ENCODE measurements at regions not wholly inside any gene's neighbourhood (a gene's known extent, or its start where the extent isn't known, plus 50 kb on each side); places are given as distances from the start of the nearest gene placed in this dataset.

DNA sequence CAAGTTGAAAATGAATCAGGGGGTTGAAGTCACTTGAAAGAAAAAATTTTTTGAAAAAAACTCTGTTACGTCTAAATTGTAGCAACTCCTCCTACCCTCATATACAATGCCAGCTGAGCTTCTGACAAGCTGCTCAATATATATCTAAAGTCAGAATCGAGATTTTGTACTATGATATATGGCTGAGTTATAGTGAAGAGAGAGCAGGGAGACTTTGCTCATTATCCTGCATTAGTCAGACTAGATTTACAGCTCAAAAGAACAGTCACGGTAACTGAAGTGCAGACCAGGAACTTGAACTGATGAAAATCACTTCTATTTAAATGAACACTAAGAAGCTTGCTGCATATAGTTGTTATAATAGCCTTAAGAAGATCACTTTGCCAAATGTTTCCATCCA is 153.1 kb downstream of the LACC1 start:
- no peaks in the 10 kb centered on the region for H3K4me1 ChIP-seq
- no peak for DNase-seq
- ATAC-seq: no peak
- H3K4me3 ChIP-seq: no peak overlapping the region
- H3K27ac ChIP-seq: no peak overlapping the region
- no peaks in the 10 kb centered on the region for H3K36me3 ChIP-seq
- TF ChIP-seq, protein P1, sequence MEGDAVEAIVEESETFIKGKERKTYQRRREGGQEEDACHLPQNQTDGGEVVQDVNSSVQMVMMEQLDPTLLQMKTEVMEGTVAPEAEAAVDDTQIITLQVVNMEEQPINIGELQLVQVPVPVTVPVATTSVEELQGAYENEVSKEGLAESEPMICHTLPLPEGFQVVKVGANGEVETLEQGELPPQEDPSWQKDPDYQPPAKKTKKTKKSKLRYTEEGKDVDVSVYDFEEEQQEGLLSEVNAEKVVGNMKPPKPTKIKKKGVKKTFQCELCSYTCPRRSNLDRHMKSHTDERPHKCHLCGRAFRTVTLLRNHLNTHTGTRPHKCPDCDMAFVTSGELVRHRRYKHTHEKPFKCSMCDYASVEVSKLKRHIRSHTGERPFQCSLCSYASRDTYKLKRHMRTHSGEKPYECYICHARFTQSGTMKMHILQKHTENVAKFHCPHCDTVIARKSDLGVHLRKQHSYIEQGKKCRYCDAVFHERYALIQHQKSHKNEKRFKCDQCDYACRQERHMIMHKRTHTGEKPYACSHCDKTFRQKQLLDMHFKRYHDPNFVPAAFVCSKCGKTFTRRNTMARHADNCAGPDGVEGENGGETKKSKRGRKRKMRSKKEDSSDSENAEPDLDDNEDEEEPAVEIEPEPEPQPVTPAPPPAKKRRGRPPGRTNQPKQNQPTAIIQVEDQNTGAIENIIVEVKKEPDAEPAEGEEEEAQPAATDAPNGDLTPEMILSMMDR (IDR thresholded peaks at IDR 0.05): no peak
- intact Hi-C loops (cut with DNase I): no loop called here
- no peaks in the 10 kb centered on the region for H3K27me3 ChIP-seq
- H3K9me3 ChIP-seq: no peaks in the 10 kb centered on the region

DNA sequence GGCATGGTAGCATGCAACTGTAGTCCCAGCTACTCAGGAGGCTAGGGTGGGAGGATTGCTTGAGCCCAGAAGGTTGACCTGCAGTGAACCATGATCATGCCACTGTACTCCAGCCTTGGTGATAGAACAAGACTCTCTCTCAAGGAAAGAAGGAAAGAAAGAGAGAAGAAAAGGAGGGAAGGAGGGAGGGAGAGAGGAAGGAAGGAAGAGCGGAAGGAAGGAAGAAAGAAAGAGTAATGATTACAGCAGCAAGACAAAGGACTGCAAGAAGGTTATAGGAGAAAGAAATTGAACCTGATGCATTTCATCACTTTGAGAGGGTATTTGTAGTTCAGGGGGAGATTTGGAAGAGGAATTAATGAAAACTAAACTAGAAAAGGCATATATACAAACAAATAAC is 155.7 kb downstream of the LACC1 start:
- no peak for ATAC-seq
- no peak overlapping the region for H3K4me3 ChIP-seq

DNA sequence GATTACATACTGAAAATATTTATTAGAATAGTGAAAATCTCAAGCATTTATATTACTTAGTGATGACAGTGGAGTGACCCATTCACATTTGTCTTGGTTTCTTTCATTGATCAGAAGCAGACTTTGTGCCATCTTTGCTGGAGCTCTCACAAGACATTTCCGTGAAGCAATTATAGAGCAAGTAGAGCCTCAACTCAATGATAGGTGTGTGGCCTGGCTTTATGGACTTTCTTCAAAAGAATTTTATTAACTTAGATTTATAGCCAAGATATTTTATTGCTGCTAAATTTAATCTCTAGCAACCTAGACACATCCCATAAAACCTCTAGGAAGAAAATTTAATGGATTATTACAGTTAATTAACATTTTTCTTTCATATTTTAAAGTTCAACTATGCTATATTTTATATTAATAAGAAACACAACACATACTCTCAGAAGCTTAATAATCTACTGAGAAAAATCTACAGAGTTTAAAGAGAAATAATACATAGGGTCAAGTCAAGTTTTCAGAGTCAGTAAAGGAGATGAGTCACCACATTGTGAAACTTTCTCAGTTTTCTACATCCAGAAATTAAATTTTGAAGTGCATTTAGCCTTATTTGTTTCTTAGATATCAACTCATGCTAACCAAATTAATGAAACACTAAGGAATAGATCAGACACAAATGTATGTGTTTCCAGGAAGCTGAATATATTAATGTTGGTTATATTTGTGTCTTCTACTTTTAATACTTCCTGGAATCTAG is 160.5 kb downstream of the LACC1 start:
- no peak for ATAC-seq
- Histone ChIP-seq H3K4me3 (no peak overlapping the region), H3K4me1 (no peaks in the 10 kb centered on the region), H3K27me3 (no peaks in the 10 kb centered on the region), H3K9me3 (no peaks in the 10 kb centered on the region), H3K27ac (no peak overlapping the region), H3K36me3 (no peaks in the 10 kb centered on the region)
- intact Hi-C loops (cut with DNase I): no loop called here
- TF ChIP-seq, protein P1 (IDR thresholded peaks at IDR 0.05): no peak
- DNase-seq: no peak

More for the DNA sequence above, 155.7 kb downstream of the LACC1 start:
- H3K27ac ChIP-seq: no peak overlapping the region
- no peak for DNase-seq
- intact Hi-C loops (cut with DNase I): no loop called here
- no peaks in the 10 kb centered on the region for H3K36me3 ChIP-seq
- no peaks in the 10 kb centered on the region for H3K9me3 ChIP-seq
- TF ChIP-seq, protein P1 (IDR thresholded peaks at IDR 0.05): no peak
- H3K27me3 ChIP-seq: no peaks in the 10 kb centered on the region
- no peaks in the 10 kb centered on the region for H3K4me1 ChIP-seq

DNA sequence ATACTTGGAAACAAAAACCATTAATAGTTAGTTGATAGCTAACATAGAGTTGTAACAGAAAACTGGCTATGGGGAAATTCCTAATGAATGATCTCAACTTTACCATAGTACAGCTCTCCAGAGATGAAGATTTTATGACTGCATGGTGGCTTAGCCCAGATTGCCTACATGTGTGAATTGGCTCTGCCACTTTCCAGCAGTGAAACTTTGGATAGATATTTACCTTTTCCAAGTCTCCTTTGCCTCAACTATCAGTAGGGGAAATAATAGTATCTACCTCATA is 161.1 kb downstream of the LACC1 start:
- no peak overlapping the region for H3K4me3 ChIP-seq
- H3K27ac ChIP-seq: no peak overlapping the region
- no peaks in the 10 kb centered on the region for H3K9me3 ChIP-seq
- H3K4me1 ChIP-seq: no peaks in the 10 kb centered on the region
- no peaks in the 10 kb centered on the region for H3K36me3 ChIP-seq
- TF ChIP-seq, protein P1 (IDR thresholded peaks at IDR 0.05): no peak
- intact Hi-C loops (cut with DNase I): no loop called here
- no peaks in the 10 kb centered on the region for H3K27me3 ChIP-seq
- DNase-seq: no peak
- ATAC-seq: no peak

DNA sequence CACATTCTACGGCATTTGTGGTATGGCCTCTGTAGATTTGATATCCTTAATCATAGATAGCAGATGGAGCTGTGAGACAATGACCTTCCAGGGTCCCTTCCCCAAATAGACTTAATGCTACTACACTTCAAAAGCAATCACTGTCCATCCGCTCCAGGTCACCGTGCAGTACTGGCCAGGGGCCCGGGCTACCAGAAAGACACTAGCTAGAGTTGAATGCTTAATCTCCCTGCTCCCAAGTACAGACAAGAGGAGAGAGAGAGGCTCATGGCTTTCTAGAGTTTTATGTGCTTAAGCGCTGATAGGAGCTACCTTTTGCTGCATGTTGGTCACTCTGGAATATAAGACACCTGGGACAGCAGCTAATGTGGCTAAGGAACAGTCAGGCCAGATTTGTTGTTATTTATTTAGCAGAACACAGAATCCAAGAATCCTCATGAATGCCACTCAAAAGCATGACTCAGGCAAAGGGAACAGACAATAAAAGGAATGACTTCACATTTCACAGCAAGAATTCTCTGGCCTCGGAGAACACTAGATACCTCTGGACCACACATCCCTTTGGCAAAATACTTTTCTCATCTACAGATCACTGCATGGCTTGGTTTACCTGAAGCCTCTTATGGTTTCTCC is 165.0 kb downstream of the LACC1 start:
- no peaks in the 10 kb centered on the region for H3K27me3 ChIP-seq
- ATAC-seq (no peak), DNase-seq (no peak)
- H3K4me3 ChIP-seq: no peak overlapping the region
- H3K27ac ChIP-seq: no peak overlapping the region
- no peaks in the 10 kb centered on the region for H3K9me3 ChIP-seq
- TF ChIP-seq, protein P1 (IDR thresholded peaks at IDR 0.05): no peak
- H3K4me1 ChIP-seq: no peaks in the 10 kb centered on the region
- intact Hi-C loops (cut with DNase I): loop anchor here (5.0 kb wide), 1 partner anchor 393 kb away; no protein-coding TSS in a partner anchor
- H3K36me3 ChIP-seq: no peaks in the 10 kb centered on the region

All from upper lobe of right lung (tissue), 1 donor.